GM12891 (cell line): ENCODE measurements at regions not wholly inside any gene's neighbourhood (a gene's known extent, or its start where the extent isn't known, plus 50 kb on each side); places are given as distances from the start of the nearest gene placed in this dataset.

Source experiments
- DNase-seq: peaks from one replicate; pipeline ENCODE4 v3.0.0; 2011; ENCODE audit warnings: low spot score; ENCODE audit not compliant: insufficient read length
- FAIRE-seq: peaks from 2 replicates; lab custom pipeline; 2011; peaks lifted over from hg19 to GRCh38; lab: Jason Lieb, UNC
- PAX5 ChIP-seq: IDR thresholded peaks from 2 replicates; pipeline ENCODE4 v1.6.1; 2011; ENCODE audit warnings: low read length, moderate library complexity, mild to moderate bottlenecking; ENCODE audit not compliant: insufficient read depth, severe bottlenecking
- POLR2A ChIP-seq: IDR thresholded peaks from 2 replicates; pipeline ENCODE4 v1.6.1; 2011; ENCODE audit warnings: low read depth, low read length, control low read depth
- POLR2AphosphoS5 ChIP-seq: IDR thresholded peaks from 2 replicates; pipeline ENCODE4 v1.6.1; 2011; ENCODE audit warnings: low read depth, low read length, control low read depth
- POU2F2 ChIP-seq: IDR thresholded peaks from 2 replicates; pipeline ENCODE4 v1.6.1; 2011; ENCODE audit warnings: low read depth, mild to moderate bottlenecking, control low read depth, low read length, moderate library complexity
- SPI1 ChIP-seq: IDR thresholded peaks from 2 replicates; pipeline ENCODE4 v1.6.1; 2011; ENCODE audit warnings: low read depth, low read length, control low read depth
- TAF1 ChIP-seq: IDR thresholded peaks from 2 replicates; pipeline ENCODE4 v1.6.1; 2011; ENCODE audit warnings: low read depth, low read length, control low read depth

- DNase-seq: no peak
- no peak for TF ChIP-seq TAF1
- no peak for TF ChIP-seq POU2F2
- no peak for TF ChIP-seq POLR2A
- no peak for TF ChIP-seq POLR2AphosphoS5
- TF ChIP-seq PAX5: no peak
- TF ChIP-seq SPI1: no peak
Measured at GRCh38 chr5:105730982-105731381, 1939.8 kb downstream of the EFNA5 start.

GRCh38 chr5:105726093-105726492 is 1944.6 kb downstream of the EFNA5 start:
- no peak for TF ChIP-seq POLR2A
- no peak for TF ChIP-seq PAX5
- no peak for TF ChIP-seq TAF1
- no peak for TF ChIP-seq POLR2AphosphoS5
- no peak for TF ChIP-seq POU2F2
- TF ChIP-seq SPI1: no peak
- no peak for FAIRE-seq
- no peak for DNase-seq

More at GRCh38 chr5:105730982-105731381, 1939.8 kb downstream of the EFNA5 start:
- no peak for FAIRE-seq

- FAIRE-seq (no peak), DNase-seq (no peak)
- TF ChIP-seq POLR2AphosphoS5: no peak
- TF ChIP-seq TAF1: no peak
Measured at GRCh38 chr5:105708442-105708841, 1962.3 kb downstream of the EFNA5 start.

GRCh38 chr5:105702323-105702722 is 1968.4 kb downstream of the EFNA5 start:
- DNase-seq (no peak), FAIRE-seq (no peak)
- TF ChIP-seq POU2F2 (no peak), SPI1 (no peak), TAF1 (no peak), PAX5 (no peak), POLR2AphosphoS5 (no peak), POLR2A (no peak)

- DNase-seq: no peak
- TF ChIP-seq TAF1 (no peak), PAX5 (no peak), POU2F2 (no peak), POLR2AphosphoS5 (no peak), POLR2A (no peak), SPI1 (no peak)
- FAIRE-seq: no peak
Measured at GRCh38 chr5:105696440-105696839, 1974.3 kb downstream of the EFNA5 start.

GRCh38 chr5:105695941-105696340 is 1974.8 kb downstream of the EFNA5 start:
- DNase-seq (no peak), FAIRE-seq (no peak)
- TF ChIP-seq POLR2AphosphoS5 (no peak), POLR2A (no peak), PAX5 (no peak)

GRCh38 chr5:105689596-105689995 is 1981.1 kb downstream of the EFNA5 start:
- TF ChIP-seq PAX5 (no peak), POLR2A (no peak), POU2F2 (no peak), TAF1 (no peak), SPI1 (no peak), POLR2AphosphoS5 (no peak)
- DNase-seq: no peak
- no peak for FAIRE-seq

- DNase-seq (no peak), FAIRE-seq (no peak)
- no peak for TF ChIP-seq PAX5
- no peak for TF ChIP-seq POLR2AphosphoS5
- TF ChIP-seq TAF1: no peak
- TF ChIP-seq POLR2A: no peak
- TF ChIP-seq SPI1: no peak
- TF ChIP-seq POU2F2: no peak
Measured at GRCh38 chr5:105688227-105688792, 1982.4 kb downstream of the EFNA5 start.

- TF ChIP-seq SPI1 (no peak), PAX5 (no peak), POLR2AphosphoS5 (no peak), POU2F2 (no peak), POLR2A (no peak), TAF1 (no peak)
- no peak for DNase-seq
- no peak for FAIRE-seq
Measured at GRCh38 chr5:105687493-105687892, 1983.2 kb downstream of the EFNA5 start.

GRCh38 chr5:105685884-105686283 is 1984.9 kb downstream of the EFNA5 start:
- TF ChIP-seq TAF1 (no peak), POLR2AphosphoS5 (no peak), SPI1 (no peak), PAX5 (no peak), POU2F2 (no peak), POLR2A (no peak)
- FAIRE-seq: no peak

More at GRCh38 chr5:105685884-105686283, 1984.9 kb downstream of the EFNA5 start:
- no peak for DNase-seq
